Hematopoietic multipotent progenitor cell treated with erythropoietin and hydrocortisone succinate and interleukin-3 and kit ligand, for 17 days (in vitro differentiated cells): ENCODE measurements at regions not wholly inside any gene's neighbourhood (a gene's known extent, or its start where the extent isn't known, plus 50 kb on each side); places are given as distances from the start of the nearest gene placed in this dataset.
A peak's percentile ranks its signal among the peaks of the same experiment; 100 is the strongest.
"Not testable (repeated sequence)": the region's sequence is repeated elsewhere in the genome, so short reads cannot be mapped to it uniquely, and the experiment has no call there.

ENCODE experiments used
- DNase-seq: peaks from one replicate; pipeline ENCODE4 v3.0.0-alpha.2; 2015; ENCODE audit warnings: low spot score

DNA sequence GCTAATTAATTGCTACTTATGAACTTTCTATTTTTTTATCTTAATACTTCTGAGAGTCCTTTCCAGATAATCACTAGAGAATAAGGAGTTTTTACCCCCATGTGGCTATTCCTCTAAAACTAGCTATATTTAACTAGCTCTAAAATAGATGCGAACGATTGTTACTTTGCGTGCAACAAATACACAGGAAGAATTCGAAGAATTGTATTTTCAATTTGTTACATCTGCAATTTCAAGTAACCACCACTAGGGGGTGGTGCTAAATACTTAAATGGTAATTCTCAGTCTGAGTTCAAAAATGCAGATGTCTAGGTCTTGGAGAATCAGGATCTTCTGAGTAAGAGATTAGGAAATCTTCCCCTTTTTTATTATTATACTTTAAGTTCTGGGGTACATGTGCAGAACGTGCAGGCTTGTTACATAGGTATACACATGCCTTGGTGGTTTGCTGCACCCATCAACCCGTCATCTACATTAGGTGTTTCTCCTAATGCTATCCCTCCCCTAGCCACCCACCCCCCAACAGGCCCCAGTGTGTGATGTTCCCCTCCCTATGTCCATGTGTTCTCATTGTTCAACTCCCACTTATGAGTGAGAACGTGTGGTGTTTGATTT, 80.9 kb upstream of the KIF2A start:
- DNase-seq = peak; percentile 20

DNA sequence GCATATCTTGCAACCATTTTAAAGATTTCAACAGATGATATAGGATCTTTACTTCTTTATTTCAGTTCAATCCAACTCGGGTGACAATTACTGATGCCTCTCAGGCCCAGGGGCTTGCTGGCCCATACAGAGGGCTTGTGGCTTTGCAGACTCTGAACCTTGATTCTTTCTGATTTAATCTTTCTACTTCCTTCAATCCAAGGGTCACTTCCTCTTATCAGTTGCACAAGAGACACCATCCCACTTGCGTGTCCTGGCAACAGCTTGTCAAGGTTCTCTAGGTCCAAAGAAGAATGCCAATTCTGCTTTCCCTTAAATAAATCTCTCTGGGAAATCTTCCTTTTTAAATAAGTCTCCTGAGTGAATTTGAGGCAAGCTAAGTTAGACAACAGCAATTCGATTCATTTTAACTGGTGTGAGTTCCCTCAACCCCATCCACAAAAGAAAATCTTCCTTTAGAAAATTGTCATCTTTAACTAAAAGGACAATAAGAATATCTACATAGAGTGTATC, 75.1 kb upstream of the KIF2A start:
- not testable (repeated sequence) for DNase-seq

DNA sequence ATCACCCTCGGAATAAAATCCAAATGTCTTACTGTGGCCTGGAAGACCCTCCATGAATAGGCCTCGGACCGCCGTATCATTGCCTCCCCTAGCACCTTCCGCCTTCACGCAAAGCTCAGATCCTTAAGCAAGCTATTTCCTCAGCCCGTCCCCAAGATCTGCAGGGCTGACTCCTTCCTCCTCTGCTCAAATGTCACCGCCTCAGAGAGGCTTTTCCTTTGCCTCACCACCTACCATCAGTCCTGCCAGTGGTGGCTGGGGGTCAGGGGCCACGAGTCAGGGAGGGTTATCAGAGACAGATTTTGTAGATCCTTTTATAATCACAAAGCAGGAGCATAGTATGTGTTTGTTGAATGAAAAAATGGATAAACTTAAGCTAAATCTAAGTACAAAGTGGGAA, 74.4 kb upstream of the KIF2A start:
- no peak for DNase-seq

DNA sequence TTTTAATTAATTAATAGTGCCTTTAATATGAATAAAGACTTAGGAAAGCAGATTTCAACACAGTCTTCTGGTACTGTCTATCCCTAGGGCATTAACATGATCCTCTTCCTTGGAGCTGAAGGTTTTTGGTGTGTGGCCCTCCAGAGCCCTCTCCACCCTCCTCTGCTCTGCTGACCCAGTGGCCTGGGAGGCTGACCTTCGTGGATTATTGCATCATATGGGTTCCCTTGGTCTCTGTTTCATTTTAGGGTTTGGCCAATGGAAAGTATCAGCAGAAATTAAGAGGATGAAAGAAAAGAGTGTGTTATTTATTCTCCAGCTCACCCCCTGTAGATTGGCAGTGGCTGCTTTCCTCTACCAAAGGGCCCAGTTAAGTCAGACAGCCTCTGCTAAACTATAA, 73.8 kb upstream of the KIF2A start:
- not testable (repeated sequence) for DNase-seq

GRCh38 chr5:62233083-62234046, 72.6 kb upstream of the KIF2A start:
- DNase-seq = not testable (repeated sequence)

- not testable (repeated sequence) for DNase-seq
Measured at GRCh38 chr5:62236593-62236992, 69.4 kb upstream of the KIF2A start.

DNA sequence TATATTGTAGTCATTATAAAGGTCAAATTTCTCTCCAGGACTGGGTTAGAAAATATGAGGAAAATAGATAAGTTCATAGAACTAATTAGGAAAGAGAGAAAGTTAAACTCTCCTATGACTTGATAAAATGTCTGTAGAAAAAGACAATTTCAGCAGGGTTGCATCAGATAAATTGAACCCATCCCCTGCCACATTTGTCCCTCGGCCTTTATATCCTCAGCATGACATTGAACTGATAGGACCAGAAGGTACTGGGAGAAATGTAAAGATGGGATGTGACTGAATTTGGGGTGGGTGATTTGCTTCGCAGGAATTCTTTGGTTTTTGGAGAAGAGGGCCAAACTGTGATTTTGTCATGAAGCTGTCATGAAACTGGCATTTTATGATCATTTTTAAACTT, 68.1 kb upstream of the KIF2A start:
- DNase-seq = not testable (repeated sequence)

GRCh38 chr5:62238584-62238983, 67.4 kb upstream of the KIF2A start:
- DNase-seq = not testable (repeated sequence)

- DNase-seq = not testable (repeated sequence)
Measured at GRCh38 chr5:62240494-62240893, 65.5 kb upstream of the KIF2A start.

DNA sequence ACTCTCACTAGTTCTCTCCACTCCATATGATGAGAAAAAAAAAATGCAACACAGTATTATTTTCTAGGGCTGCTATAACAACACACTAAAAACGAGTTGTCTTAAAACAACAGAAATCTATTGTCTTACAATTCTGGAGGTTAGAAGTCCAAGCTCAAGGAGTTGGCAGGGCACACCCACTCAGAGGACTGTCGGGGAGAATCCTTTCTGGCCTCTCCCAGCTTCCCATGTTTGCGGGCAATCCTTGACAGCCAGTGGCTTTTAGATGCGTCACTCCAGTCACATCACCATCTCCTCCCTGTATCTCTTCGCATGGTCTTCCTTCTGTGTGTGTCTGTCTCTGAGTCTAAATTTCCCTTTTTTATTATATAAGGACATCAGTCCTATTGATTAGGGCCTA, 64.0 kb upstream of the KIF2A start:
- DNase-seq = not testable (repeated sequence)

DNA sequence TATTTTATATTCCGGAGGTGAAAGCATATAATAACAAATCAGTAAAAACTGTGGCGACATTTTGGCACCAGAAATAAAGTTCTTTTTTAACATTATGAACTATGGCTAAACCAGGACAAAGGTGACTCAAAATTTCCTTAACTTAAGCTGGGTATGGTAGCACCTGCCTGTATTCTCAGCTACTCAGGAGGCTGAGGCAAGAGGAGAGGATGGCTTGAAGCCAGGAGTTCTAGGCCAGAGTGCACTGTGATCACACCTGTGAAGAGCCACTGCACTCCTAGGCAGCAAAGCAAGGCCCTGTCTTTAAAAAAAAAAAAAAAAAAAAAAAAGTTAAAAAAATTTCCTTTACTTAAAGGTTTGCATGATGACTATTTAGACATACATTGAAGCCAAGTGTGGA, 63.0 kb upstream of the KIF2A start:
- DNase-seq = not testable (repeated sequence)

GRCh38 chr5:62248192-62248591, 57.8 kb upstream of the KIF2A start:
- not testable (repeated sequence) for DNase-seq

GRCh38 chr5:62250085-62250484, 55.9 kb upstream of the KIF2A start:
- not testable (repeated sequence) for DNase-seq

DNA sequence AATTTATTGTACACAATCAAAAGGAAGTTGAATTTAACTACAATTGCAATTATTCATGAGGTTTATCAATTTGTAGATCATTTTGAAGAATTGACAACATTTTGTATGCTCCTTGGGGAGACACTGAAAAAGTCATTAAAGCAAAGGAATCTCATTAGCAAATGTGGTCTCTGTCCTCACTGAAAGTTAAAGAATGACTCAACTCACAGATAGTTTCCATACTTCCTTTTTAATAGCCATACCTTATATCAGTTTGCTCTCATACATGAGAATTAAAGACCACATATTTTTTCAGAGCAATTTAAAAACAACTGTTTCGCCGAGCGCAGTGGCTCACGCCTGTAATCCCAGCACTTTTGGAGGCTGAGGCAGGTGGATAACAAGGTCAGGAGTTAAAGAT, 55.1 kb upstream of the KIF2A start:
- not testable (repeated sequence) for DNase-seq

DNA sequence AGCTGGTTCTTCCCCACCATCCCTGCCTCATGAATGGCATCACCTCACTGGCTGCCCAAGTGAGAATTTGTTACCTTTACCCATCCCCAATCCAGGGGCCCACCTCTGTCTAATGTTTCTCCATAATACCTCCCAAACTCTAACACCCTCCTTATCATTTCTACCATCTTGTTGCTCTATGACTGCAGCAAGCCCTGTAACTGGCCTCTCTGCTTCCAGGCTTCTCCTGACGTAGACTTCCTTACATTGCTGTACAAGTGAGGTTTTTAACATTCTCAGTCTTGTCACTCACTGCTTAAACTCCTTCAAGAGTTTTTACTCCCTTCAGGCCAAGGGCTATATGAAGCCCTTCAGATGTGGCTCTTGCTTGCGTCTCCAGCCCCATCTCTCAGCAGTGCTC, 53.5 kb upstream of the KIF2A start:
- not testable (repeated sequence) for DNase-seq

DNA sequence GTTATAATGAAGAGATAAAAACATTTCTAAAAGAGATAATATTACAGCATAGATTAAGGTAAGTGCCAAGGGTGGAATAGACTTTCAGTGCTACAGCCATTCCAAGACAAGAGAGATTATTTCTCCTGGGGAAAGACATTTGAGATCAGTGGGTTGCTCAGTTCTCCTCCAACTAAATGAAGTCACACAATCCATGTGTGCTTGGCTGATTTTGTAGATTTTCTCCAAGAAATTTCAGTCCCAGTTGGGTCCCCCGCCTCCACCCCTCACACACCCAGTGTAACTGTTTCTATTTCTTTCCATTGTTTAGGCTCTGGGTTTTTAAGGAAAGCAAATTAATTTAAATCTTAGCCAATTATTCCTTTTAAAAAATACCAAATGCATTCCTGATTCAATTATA, 50.5 kb upstream of the KIF2A start:
- DNase-seq = not testable (repeated sequence)

DNA sequence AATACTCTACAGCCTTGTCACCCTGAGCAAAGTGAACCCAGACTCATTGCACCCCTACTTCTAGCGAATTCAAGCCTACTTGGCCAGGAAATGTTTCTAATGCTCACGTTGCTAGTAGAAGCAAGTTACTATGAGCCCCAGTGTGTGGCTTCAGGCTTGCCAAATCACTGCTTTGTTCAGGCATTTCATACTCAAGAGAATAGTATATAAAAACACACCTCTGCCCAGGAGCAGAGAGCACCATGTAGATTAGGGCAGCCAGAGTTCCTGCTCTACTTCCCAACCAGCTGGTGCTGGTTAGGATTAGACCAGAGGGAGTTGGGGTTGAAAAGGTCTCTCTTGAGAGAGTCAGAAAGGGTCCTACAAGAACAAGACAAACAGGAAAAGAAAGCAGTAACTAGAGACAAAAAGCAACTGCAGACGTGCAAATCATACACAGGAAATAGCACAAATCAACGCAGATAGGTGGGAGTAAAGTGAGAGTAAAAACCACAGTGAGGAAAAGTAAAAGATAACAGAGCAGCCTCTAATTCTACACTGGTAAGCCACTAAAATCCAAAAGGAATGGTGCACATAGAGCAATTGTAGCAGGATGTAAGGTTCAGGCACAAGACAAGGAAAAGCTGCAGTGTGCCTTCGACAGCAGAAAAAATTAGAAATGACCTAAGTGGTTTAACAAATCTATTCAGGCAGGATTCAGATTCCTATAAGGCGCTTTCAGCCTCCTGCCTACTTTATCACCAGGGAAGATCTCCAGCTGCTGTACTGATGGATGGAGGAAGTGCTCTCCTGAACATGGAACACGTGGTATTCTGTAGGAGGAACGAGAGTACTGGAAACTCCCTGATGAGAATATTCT, 49.6 kb upstream of the KIF2A start:
- no peak for DNase-seq
